Spleen (tissue), 7 donors: ENCODE measurements at regions not wholly inside any gene's neighbourhood (a gene's known extent, or its start where the extent isn't known, plus 50 kb on each side); places are given as distances from the start of the nearest gene placed in this dataset.

Experiments
- POLR2A ChIP-seq, 3 donors: fragments of 450-650 bp; IDR thresholded peaks; one replicate each; pipeline ENCODE4 v1.5.1; 2017; ENCODE audit warnings: antibody characterized with exemption in 3 of 3, mild to moderate bottlenecking in 1 of 3
- POLR2AphosphoS5 ChIP-seq, 3 donors: sonication (generic); formaldehyde crosslinking; IDR thresholded peaks; one replicate each; pipeline ENCODE4 v1.5.1; 2017; ENCODE audit warnings: antibody characterized with exemption in 3 of 3
- TF ChIP-seq, protein P1 (sequence below), 11 experiments: fragments of 200-600 bp in 7 of 11; fragments of 450-650 bp in 4 of 11; sonication (generic) in 4 of 11; IDR thresholded peaks in 8 of 11; conservative IDR thresholded peaks in 3 of 11; 1 replicate in 7 of 11; 2 replicates in 4 of 11; pipeline versions ENCODE4 v1.4.0 to v1.8.0; 2016 to 2021; ENCODE audit warnings: antibody characterized with exemption in 11 of 11, inconsistent platforms in 4 of 11, mild to moderate bottlenecking in 1 of 11
- donor health status: DM: no; HTN: no; CAD: no; lungs with moderate emphysema.
- donor health status: DM: no; HTN: no; CAD: no.
- donor health status: DM: no; HTN: no; CAD: no.

DNA sequence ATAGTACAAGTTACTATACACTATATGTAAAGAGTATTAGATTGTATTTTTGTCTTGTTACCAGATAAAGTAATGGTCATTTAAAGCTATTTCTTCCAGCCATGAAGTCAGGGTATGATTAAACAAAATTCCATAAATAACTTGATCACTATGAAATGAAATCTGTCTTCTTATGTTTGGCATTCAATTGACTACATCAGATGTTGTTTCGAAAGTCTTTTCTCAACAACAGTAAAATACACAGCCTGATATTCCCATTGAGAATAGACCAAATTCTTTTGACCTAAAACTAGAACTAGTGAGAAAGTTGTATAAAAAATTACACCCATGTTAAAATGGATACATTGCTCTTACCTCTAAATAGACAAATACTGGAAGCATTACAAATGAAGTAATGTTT is 134.6 kb upstream of the ADAMTS5 start:
- TF ChIP-seq POLR2AphosphoS5 (IDR thresholded peaks at IDR 0.05) (no peak), POLR2A (IDR thresholded peaks at IDR 0.05) (no peak)
- TF ChIP-seq, protein P1, sequence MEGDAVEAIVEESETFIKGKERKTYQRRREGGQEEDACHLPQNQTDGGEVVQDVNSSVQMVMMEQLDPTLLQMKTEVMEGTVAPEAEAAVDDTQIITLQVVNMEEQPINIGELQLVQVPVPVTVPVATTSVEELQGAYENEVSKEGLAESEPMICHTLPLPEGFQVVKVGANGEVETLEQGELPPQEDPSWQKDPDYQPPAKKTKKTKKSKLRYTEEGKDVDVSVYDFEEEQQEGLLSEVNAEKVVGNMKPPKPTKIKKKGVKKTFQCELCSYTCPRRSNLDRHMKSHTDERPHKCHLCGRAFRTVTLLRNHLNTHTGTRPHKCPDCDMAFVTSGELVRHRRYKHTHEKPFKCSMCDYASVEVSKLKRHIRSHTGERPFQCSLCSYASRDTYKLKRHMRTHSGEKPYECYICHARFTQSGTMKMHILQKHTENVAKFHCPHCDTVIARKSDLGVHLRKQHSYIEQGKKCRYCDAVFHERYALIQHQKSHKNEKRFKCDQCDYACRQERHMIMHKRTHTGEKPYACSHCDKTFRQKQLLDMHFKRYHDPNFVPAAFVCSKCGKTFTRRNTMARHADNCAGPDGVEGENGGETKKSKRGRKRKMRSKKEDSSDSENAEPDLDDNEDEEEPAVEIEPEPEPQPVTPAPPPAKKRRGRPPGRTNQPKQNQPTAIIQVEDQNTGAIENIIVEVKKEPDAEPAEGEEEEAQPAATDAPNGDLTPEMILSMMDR (IDR thresholded peaks at IDR 0.05 in 8 of 11, conservative IDR thresholded peaks at IDR 0.05 in 3 of 11): no peak
